ENCODE measurements at regions not wholly inside any gene's neighbourhood (a gene's known extent, or its start where the extent isn't known, plus 50 kb on each side); places are given as distances from the start of the nearest gene placed in this dataset.

DNA sequence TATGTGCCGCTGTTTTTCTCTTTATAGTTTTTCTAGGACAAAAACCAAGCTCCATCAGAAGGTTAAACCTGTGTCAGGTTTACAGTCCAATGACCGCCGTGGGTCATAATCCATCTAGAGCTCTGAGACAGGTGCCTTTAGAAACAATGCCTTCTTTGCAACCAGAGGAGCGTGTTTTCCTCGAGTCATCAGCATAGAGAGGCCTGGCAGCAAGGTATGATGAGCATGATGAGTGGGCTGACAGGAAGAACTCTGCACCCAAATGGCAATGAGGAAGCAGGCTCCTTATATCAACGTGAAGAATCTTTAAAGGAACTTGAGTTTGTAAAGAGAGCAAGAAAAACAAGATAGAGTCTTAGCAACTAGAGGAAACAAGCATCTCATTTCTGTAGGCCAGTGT is 60.5 kb upstream of the NUDT4 start:
- H3K9me3 ChIP-seq (ENCODE audit: control insufficient read depth, insufficient read depth, low read depth, low read length), result no peaks in the 10 kb centered on the region
- H3K4me1 ChIP-seq (ENCODE audit: control insufficient read depth, insufficient read depth, low read length), result peaks cover 5% of the 10 kb centered on the region; the same call in 1 of the 2 replicates
- no peak overlapping the region for H3K4me3 ChIP-seq (ENCODE audit: low read depth, low read length)
- H3K27ac ChIP-seq (ENCODE audit: extremely low read depth, low read depth, low read length), result no peak overlapping the region
- ChIA-PET POLR2A (interaction anchor here (0.7 kb wide), 1 partner anchor 61 kb away, joined by 4 read pairs; no protein-coding TSS in a partner anchor), CTCF (interaction anchor here (0.6 to 0.7 kb wide), 2 partner anchors 26 to 63 kb away, joined by 3 to 5 read pairs; no protein-coding TSS in a partner anchor)
- TF ChIP-seq, protein P1, sequence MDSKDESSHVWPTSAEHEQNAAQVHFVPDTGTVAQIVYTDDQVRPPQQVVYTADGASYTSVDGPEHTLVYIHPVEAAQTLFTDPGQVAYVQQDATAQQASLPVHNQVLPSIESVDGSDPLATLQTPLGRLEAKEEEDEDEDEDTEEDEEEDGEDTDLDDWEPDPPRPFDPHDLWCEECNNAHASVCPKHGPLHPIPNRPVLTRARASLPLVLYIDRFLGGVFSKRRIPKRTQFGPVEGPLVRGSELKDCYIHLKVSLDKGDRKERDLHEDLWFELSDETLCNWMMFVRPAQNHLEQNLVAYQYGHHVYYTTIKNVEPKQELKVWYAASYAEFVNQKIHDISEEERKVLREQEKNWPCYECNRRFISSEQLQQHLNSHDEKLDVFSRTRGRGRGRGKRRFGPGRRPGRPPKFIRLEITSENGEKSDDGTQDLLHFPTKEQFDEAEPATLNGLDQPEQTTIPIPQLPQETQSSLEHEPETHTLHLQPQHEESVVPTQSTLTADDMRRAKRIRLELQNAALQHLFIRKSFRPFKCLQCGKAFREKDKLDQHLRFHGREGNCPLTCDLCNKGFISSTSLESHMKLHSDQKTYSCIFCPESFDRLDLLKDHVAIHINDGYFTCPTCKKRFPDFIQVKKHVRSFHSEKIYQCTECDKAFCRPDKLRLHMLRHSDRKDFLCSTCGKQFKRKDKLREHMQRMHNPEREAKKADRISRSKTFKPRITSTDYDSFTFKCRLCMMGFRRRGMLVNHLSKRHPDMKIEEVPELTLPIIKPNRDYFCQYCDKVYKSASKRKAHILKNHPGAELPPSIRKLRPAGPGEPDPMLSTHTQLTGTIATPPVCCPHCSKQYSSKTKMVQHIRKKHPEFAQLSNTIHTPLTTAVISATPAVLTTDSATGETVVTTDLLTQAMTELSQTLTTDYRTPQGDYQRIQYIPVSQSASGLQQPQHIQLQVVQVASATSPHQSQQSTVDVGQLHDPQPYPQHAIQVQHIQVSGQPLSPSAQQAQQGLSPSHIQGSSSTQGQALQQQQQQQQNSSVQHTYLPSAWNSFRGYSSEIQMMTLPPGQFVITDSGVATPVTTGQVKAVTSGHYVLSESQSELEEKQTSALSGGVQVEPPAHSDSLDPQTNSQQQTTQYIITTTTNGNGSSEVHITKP (tag by site-specific recombination; IDR thresholded peaks at IDR 0.05), result no peak
- no peak for TF ChIP-seq GLI2 (tag by site-specific recombination; IDR thresholded peaks at IDR 0.05; ENCODE audit: borderline replicate concordance, low read depth)
- no peak for TF ChIP-seq ZNF555 (tag by site-specific recombination; conservative IDR thresholded peaks at IDR 0.05)
- TF ChIP-seq, protein P2, sequence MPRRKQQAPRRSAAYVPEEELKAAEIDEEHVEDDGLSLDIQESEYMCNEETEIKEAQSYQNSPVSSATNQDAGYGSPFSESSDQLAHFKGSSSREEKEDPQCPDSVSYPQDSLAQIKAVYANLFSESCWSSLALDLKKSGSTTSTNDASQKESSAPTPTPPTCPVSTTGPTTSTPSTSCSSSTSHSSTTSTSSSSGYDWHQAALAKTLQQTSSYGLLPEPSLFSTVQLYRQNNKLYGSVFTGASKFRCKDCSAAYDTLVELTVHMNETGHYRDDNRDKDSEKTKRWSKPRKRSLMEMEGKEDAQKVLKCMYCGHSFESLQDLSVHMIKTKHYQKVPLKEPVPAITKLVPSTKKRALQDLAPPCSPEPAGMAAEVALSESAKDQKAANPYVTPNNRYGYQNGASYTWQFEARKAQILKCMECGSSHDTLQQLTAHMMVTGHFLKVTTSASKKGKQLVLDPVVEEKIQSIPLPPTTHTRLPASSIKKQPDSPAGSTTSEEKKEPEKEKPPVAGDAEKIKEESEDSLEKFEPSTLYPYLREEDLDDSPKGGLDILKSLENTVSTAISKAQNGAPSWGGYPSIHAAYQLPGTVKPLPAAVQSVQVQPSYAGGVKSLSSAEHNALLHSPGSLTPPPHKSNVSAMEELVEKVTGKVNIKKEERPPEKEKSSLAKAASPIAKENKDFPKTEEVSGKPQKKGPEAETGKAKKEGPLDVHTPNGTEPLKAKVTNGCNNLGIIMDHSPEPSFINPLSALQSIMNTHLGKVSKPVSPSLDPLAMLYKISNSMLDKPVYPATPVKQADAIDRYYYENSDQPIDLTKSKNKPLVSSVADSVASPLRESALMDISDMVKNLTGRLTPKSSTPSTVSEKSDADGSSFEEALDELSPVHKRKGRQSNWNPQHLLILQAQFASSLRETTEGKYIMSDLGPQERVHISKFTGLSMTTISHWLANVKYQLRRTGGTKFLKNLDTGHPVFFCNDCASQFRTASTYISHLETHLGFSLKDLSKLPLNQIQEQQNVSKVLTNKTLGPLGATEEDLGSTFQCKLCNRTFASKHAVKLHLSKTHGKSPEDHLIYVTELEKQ (tag by site-specific recombination; IDR thresholded peaks at IDR 0.05; ENCODE audit: borderline replicate concordance), result no peak
- no peak for TF ChIP-seq ZBTB48 (tag by site-specific recombination; IDR thresholded peaks at IDR 0.05)
- TF ChIP-seq, protein P3, sequence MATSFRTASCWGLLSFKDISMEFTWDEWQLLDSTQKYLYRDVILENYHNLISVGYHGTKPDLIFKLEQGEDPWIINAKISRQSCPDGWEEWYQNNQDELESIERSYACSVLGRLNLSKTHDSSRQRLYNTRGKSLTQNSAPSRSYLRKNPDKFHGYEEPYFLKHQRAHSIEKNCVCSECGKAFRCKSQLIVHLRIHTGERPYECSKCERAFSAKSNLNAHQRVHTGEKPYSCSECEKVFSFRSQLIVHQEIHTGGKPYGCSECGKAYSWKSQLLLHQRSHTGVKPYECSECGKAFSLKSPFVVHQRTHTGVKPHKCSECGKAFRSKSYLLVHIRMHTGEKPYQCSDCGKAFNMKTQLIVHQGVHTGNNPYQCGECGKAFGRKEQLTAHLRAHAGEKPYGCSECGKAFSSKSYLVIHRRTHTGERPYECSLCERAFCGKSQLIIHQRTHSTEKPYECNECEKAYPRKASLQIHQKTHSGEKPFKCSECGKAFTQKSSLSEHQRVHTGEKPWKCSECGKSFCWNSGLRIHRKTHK (tag by site-specific recombination; IDR thresholded peaks at IDR 0.05), result no peak
- no peak for TF ChIP-seq ZNF530 (tag by site-specific recombination; IDR thresholded peaks at IDR 0.05; ENCODE audit: low read depth)
- TF ChIP-seq GLIS2 (tag by site-specific recombination; IDR thresholded peaks at IDR 0.05), result no peak
- TF ChIP-seq GLI4 (tag by site-specific recombination; IDR thresholded peaks at IDR 0.05), result no peak
- no peak for TF ChIP-seq ZNF626 (tag by site-specific recombination; IDR thresholded peaks at IDR 0.05)
- no peak for TF ChIP-seq ZNF114 (tag by site-specific recombination; IDR thresholded peaks at IDR 0.05)
- no peak for TF ChIP-seq SP7 (tag by site-specific recombination; IDR thresholded peaks at IDR 0.05)
- TF ChIP-seq, protein P4, sequence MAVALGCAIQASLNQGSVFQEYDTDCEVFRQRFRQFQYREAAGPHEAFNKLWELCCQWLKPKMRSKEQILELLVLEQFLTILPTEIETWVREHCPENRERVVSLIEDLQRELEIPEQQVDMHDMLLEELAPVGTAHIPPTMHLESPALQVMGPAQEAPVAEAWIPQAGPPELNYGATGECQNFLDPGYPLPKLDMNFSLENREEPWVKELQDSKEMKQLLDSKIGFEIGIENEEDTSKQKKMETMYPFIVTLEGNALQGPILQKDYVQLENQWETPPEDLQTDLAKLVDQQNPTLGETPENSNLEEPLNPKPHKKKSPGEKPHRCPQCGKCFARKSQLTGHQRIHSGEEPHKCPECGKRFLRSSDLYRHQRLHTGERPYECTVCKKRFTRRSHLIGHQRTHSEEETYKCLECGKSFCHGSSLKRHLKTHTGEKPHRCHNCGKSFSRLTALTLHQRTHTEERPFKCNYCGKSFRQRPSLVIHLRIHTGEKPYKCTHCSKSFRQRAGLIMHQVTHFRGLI (tag by site-specific recombination; IDR thresholded peaks at IDR 0.05), result no peak
- no peak for TF ChIP-seq ZNF37A (tag by site-specific recombination; IDR thresholded peaks at IDR 0.05)
- no peak for TF ChIP-seq ZNF768 (tag by site-specific recombination; IDR thresholded peaks at IDR 0.05)
- no peak for TF ChIP-seq ZFP41 (tag by site-specific recombination; IDR thresholded peaks at IDR 0.05; ENCODE audit: borderline replicate concordance)
- no peak for TF ChIP-seq SETDB1 (IDR thresholded peaks at IDR 0.05; ENCODE audit: insufficient read length, low read length)
- TF ChIP-seq ZNF394 (tag by site-specific recombination; IDR thresholded peaks at IDR 0.05; ENCODE audit: borderline replicate concordance), result no peak
- TF ChIP-seq HOXA7 (CRISPR knock-in tag; IDR thresholded peaks at IDR 0.05; ENCODE audit: borderline replicate concordance), result no peak
- TF ChIP-seq, protein P5, sequence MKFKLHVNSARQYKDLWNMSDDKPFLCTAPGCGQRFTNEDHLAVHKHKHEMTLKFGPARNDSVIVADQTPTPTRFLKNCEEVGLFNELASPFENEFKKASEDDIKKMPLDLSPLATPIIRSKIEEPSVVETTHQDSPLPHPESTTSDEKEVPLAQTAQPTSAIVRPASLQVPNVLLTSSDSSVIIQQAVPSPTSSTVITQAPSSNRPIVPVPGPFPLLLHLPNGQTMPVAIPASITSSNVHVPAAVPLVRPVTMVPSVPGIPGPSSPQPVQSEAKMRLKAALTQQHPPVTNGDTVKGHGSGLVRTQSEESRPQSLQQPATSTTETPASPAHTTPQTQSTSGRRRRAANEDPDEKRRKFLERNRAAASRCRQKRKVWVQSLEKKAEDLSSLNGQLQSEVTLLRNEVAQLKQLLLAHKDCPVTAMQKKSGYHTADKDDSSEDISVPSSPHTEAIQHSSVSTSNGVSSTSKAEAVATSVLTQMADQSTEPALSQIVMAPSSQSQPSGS (tag by site-specific recombination; IDR thresholded peaks at IDR 0.05; ENCODE audit: low read depth), result no peak
- H3K36me3 ChIP-seq (ENCODE audit: control insufficient read depth in 2 of 2, insufficient read depth in 1 of 2, low read length in 2 of 2), result no peaks in the 10 kb centered on the region

All from HEK293 (cell line).